Activated CD8-positive, alpha-beta memory T cell treated with anti-CD3 and anti-CD28 coated beads, Interleukin-2, amount 10 ng/mL, durations not matched to agents 7 days and 5 days (primary cell): ENCODE measurements at regions not wholly inside any gene's neighbourhood (a gene's known extent, or its start where the extent isn't known, plus 50 kb on each side); places are given as distances from the start of the nearest gene placed in this dataset.
"Not testable (repeated sequence)": the region's sequence is repeated elsewhere in the genome, so short reads cannot be mapped to it uniquely, and the experiment has no call there.

Experiments used
- ATAC-seq: fragments of 150-1000 bp; cut with Tn5 transposase; one replicate; pipeline ENCODE4 v1.10.0; 2021; ENCODE audit warnings: moderate library complexity
- CTCF ChIA-PET: fragments of 350-600 bp; sonication (Branson Sonifier 250); formaldehyde crosslinking; loops from one replicate; lab custom pipeline; 2021; ENCODE audit warnings: antibody characterized with exemption; lab: Charles Lee
- DNase-seq: peaks from one replicate; pipeline ENCODE4 v3.0.0-alpha.2; 2020
- H3K27ac Mint-ChIP-seq: one replicate; pipeline ENCODE4 v1.8.0; 2021; ENCODE audit warnings: mild to moderate bottlenecking, mixed read lengths
- H3K27me3 Mint-ChIP-seq: one replicate; pipeline ENCODE4 v1.8.0; 2021; ENCODE audit warnings: mixed read lengths
- H3K36me3 Mint-ChIP-seq: one replicate; pipeline ENCODE4 v1.8.0; 2021; ENCODE audit warnings: mild to moderate bottlenecking, mixed read lengths
- H3K4me1 Mint-ChIP-seq: one replicate; pipeline ENCODE4 v1.8.0; 2021; ENCODE audit warnings: mixed read lengths
- H3K4me3 Mint-ChIP-seq: one replicate; pipeline ENCODE4 v1.8.0; 2021; ENCODE audit warnings: mild to moderate bottlenecking, moderate library complexity, mixed read lengths
- H3K9me3 Mint-ChIP-seq: one replicate; pipeline ENCODE4 v1.8.0; 2022; ENCODE audit warnings: low read depth, mixed read lengths

DNA sequence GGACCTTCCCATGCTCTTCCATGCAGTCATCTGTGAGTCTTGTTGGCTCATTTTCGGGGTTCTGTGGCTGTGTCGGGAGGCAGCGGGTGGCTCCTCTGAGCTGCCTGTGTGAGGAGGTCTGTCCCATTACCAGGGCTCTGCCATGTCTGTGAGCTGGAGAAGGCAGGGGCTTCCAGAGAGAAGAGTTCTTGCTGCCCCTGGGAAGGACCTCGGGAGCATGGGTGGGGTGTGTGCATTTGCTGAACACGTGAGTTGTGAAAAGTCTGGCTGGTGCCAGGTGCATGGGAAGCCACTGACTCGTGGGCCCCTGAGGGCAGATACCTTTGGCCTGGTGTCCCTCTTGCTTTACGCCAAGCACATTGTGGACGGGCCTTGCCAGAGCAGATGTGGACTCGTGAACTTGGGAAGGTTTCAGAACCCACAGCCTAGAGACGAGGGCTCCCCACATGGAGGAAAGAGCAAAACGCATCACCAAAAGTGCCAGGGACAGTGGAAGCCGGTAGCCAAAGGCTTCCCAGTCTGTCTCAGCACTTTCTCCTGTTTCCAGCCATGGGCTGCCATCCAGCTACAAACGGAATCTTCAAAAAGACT lies 1324.5 kb downstream of the BRD1 start:
- H3K4me3 Mint-ChIP-seq: no peak overlapping the region
- DNase-seq: no peak

DNA sequence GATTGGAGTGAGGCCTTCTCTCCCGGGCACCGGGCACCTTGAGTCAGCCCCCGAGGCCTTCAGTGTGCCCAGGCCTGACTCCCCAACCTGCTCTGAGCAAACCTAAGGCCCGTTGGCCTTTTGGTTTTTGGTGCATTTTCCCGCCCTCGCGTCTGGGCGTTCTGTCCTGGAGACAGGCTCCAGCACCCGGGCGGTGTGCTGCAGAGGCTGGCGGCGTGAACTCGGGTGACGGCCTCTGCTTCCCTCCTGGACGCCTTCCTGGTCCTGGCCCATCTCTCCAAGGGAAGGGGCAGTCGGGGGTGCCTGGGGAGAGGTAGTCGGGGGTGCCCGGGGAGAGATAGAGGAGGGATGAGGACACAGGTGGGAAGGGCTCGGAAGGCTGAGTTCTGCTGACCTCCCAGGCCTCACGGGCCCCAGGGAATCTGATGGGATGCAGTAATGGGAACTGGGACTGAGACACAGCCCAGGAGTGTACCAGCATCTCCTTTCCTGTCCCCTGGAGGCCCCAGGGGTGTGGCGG lies 1326.4 kb downstream of the BRD1 start:
- H3K4me1 Mint-ChIP-seq: no peaks in the 10 kb centered on the region
- H3K9me3 Mint-ChIP-seq: no peaks in the 10 kb centered on the region
- H3K36me3 Mint-ChIP-seq: no peaks in the 10 kb centered on the region
- H3K4me3 Mint-ChIP-seq: no peak overlapping the region
- CTCF ChIA-PET: no interaction called here
- H3K27me3 Mint-ChIP-seq: no peaks in the 10 kb centered on the region
- ATAC-seq (no peak), DNase-seq (no peak)
- H3K27ac Mint-ChIP-seq: no peak overlapping the region

More for the DNA sequence above, 1324.5 kb downstream of the BRD1 start:
- H3K9me3 Mint-ChIP-seq: no peaks in the 10 kb centered on the region
- ATAC-seq: no peak
- CTCF ChIA-PET: no interaction called here
- H3K4me1 Mint-ChIP-seq: no peaks in the 10 kb centered on the region
- H3K27me3 Mint-ChIP-seq: no peaks in the 10 kb centered on the region
- H3K27ac Mint-ChIP-seq: no peak overlapping the region
- H3K36me3 Mint-ChIP-seq: no peaks in the 10 kb centered on the region

DNA sequence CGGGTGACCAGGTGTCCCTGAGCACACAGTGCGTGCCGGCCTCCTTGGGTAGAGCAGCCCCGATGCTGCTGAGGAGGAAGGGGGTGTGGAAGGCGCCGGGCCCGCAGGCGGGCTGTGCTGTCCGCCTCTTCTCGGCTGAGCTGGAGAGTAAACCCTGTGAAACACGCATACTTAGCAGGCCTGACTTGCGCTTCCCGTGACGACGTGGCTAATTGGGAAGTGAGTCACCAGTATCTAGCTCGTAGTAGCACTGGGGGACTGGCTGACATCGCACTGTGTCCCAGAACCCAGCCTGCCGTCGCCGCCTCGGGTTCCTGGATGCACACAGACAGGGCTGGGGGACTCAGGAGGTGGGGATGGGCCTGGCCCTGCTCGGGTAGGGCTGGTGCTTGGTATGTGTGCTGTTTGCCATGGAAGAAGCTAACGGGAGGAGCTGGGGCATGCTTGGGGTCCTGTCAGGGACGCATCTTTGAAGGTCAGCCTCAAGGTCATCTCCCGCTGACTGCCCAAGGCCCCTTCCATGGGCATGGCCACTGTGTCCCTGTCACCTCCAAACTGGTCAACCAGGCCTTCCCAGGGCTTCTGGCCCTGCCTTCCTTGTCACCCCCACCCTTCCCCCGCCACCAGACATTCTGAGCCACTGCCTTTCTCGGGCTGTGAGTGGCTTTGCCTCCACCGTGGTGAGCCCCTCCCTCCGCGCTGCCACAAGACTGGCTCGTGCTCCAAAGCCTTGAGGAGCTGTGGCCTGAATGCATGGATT lies 1327.0 kb downstream of the BRD1 start:
- ATAC-seq (no peak), DNase-seq (no peak)
- Mint-ChIP-seq H3K27me3 (no peaks in the 10 kb centered on the region), H3K36me3 (no peaks in the 10 kb centered on the region), H3K4me3 (no peak overlapping the region), H3K4me1 (no peaks in the 10 kb centered on the region), H3K9me3 (no peaks in the 10 kb centered on the region), H3K27ac (no peak overlapping the region)
- CTCF ChIA-PET: no interaction called here

DNA sequence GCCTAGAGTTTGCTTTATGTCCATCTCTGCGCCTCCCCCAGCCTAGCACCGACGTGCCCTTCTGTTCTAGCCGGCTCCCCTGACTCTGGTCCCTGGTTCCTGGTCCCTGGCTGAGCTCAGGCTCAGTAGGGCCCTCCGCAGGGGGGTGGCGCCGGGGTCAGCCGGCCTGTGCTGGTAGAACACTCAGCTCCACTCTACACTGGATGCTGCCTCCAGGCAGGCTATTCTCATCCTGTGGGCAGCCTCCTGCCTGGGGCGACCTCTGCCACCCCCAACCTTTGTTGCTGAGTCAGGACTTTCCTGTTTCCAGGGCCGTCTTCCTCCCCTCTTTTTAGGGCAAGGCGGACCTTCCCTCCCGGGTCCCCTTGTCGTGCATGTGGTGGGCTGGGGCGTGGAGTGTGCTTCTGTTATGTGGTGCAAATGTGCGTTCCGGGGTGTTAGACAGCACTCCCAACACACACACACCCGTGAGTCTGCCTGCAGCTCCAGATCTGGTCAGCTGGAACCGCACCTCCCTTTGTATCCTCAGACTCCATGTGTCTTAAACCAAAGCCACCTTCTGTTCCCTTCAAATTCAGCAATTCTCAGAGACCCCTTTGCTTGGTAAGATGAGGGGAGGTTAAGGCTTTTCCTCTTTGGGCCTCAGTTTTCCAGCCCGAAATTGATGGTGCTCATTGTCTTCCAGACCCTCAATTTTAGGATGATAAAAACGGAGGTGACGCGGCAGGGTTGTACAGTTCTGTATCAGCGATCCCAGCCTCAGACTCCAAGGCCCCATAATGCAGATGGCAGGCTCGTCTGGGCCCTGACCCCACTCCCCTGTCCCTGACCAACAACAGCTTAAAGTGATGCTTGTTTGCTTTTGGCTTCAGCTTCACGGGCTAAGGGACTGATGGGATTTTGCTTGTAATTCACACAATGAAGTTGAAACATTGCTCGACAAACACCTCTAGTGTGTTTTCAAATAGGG lies 1327.9 kb downstream of the BRD1 start:
- H3K9me3 Mint-ChIP-seq: no peaks in the 10 kb centered on the region
- no peaks in the 10 kb centered on the region for H3K36me3 Mint-ChIP-seq
- CTCF ChIA-PET: no interaction called here
- H3K27me3 Mint-ChIP-seq: no peaks in the 10 kb centered on the region
- no peak overlapping the region for H3K27ac Mint-ChIP-seq
- ATAC-seq (no peak), DNase-seq (no peak)
- no peak overlapping the region for H3K4me3 Mint-ChIP-seq
- H3K4me1 Mint-ChIP-seq: no peaks in the 10 kb centered on the region

DNA sequence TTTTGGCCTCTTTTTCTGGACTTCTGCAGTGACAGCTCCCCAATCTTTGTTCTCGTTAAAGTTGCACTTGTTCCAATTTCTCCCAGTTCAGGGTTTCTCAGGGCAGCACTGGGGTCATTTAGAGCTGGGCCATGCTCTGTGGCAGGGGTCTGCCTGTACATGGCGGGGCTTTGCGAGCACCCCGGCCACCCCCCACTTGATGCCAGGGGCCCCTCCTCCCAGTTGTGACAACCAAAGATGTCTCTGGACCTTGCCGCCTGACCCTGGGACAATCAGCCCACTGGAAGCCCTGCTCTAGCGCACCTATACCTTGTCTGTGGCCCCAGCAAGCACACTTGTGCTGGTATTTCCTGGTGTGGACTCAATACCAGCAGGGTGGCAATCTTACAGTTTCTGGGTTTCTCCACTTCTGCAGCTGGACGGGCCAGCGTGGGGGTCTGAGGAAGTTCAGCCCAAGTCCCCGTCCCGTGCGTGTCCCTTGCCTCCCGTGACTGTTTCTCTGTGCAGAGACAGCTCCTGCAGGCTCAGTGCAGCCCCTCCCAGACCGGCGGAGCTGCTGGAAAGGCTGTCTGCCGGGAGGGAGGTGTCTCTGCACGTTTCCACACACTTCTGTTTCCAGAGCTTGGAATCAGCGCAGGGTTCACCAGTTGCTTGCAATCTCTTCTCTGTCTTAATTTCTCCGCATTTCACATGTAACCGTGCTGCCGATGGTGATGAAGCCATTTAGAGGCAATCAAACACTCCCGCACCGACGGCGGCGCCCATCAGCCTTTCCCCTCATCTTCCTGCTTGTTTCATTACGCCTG lies 1328.9 kb downstream of the BRD1 start:
- H3K36me3 Mint-ChIP-seq: no peaks in the 10 kb centered on the region
- H3K27me3 Mint-ChIP-seq: no peaks in the 10 kb centered on the region
- H3K4me1 Mint-ChIP-seq: no peaks in the 10 kb centered on the region
- no peaks in the 10 kb centered on the region for H3K9me3 Mint-ChIP-seq
- CTCF ChIA-PET: no interaction called here
- DNase-seq (no peak), ATAC-seq (no peak)
- H3K4me3 Mint-ChIP-seq: no peak overlapping the region
- no peak overlapping the region for H3K27ac Mint-ChIP-seq

DNA sequence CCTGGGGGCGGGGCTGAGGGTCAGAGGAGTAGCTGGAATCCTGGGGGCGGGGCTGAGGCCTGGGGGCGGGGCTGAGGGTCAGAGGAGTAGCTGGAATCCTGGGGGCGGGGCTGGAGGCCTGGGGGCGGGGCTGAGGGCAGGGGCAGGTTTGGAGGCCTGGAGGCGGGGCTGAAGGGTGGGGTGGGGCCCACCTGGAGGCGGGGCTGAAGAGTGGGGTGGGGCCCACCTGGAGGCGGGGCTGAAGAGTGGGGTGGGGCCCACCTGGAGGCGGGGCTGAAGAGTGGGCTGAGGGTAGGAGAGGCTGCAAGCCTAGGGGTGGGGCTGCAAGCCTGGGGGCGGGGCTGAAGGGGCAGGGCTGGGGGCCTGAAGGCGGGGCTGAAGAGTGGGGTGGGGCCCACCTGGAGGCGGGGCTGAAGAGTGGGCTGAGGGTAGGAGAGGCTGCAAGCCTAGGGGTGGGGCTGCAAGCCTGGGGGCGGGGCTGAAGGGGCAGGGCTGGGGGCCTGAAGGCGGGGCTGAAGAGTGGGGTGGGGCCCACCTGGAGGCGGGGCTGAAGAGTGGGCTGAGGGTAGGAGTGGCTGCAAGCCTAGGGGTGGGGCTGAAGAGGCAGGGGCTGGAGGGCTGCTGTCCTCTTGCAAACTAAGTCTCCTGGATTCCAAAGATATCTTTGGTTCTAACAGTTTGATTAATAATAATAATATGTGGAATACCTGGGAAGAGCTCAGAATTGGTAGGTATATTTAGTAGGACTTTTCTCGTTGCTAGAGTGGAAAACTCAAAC lies 1329.7 kb downstream of the BRD1 start:
- DNase-seq, CTCF ChIA-PET, H3K36me3 Mint-ChIP-seq, H3K4me3 Mint-ChIP-seq, H3K9me3 Mint-ChIP-seq, ATAC-seq, H3K4me1 Mint-ChIP-seq, H3K27ac Mint-ChIP-seq, H3K27me3 Mint-ChIP-seq: not testable (repeated sequence)

DNA sequence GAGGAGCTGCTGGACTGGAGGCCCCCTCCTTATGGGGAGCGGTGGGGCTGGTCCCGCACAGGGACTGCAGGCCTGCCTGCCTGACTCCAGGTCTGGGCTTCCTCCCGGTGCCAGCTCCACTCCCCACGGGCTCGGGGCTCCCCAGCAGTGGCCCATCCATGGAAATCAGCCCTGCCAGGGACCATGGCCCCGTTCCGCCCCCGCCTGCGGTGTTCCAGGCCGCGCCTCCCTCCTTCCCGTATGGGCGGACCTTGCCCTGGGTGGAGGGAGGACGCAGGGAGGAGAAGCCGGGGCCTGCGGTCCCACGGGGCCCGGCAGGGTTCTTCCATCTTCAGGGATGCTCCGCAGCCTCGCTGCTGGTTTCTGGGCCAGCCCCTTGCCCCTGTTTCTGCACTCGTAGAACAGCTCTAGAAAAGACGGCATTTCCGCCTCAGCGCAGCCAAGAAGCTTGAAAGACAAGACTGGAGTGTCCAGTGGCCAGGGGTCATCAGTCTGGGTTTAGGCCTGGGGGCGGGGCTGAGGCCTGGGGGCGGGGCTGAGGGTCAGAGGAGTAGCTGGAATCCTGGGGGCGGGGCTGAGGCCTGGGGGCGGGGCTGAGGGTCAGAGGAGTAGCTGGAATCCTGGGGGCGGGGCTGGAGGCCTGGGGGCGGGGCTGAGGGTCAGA lies 1330.6 kb downstream of the BRD1 start:
- H3K27ac Mint-ChIP-seq: no peak overlapping the region
- CTCF ChIA-PET: no interaction called here
- H3K9me3 Mint-ChIP-seq: no peaks in the 10 kb centered on the region
- H3K27me3 Mint-ChIP-seq: peaks cover 8% of the 10 kb centered on the region
- no peaks in the 10 kb centered on the region for H3K4me1 Mint-ChIP-seq
- DNase-seq: no peak
- H3K4me3 Mint-ChIP-seq: no peak overlapping the region
- no peaks in the 10 kb centered on the region for H3K36me3 Mint-ChIP-seq
- ATAC-seq: no peak

DNA sequence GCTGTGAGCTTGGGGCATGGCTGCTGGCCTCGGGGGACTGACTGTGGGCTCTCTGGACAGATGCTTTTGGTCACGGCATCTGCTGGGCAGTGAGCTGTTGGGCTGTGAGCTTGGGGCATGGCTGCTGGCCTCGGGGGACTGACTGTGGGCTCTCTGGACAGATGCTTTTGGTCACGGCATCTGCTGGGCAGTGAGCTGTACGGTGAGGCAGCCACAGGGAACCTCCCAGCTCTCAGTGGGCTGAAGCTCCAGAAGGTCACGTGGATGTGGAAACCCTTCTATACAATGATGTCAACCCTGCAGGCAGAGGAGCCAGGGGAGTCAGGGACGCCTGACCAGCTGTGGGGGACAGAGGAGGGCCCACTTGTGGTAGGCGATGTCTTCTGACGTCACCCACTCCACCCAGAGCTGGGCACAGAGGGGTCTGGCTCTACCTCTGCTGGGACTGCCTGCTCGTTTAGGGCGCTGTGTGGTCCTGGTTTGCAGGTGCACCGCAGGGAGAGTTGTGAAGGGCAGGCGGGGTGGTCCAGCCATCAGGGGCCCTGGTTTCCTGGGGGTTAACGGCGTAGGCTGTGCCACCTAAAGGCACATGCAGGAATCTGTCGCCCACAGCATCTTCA lies 1331.3 kb downstream of the BRD1 start:
- DNase-seq (no peak), ATAC-seq (no peak)
- H3K27me3 Mint-ChIP-seq: peaks cover 15% of the 10 kb centered on the region
- H3K4me1 Mint-ChIP-seq: no peaks in the 10 kb centered on the region
- no peak overlapping the region for H3K27ac Mint-ChIP-seq
- no peaks in the 10 kb centered on the region for H3K36me3 Mint-ChIP-seq
- CTCF ChIA-PET: no interaction called here
- no peak overlapping the region for H3K4me3 Mint-ChIP-seq
- H3K9me3 Mint-ChIP-seq: no peaks in the 10 kb centered on the region

DNA sequence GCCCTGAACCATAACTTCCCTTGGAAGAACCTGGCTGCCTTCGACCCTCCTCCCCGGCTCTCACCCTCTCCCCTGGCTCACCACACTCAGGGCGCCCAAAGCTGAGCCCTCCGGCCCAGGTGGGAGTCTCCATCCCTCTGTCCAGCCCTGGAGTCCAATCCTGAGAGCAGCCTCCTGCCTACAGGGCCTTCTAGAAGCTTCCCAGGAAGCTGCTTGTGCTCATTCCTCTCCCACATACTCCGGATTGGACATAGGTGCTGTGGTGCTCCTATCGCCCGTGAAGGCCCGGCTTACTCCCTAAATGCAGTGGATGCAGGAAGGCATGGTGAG lies 1332.0 kb downstream of the BRD1 start:
- ATAC-seq (no peak), DNase-seq (no peak)
- H3K27ac Mint-ChIP-seq: no peak overlapping the region
- H3K4me3 Mint-ChIP-seq: no peak overlapping the region
- no peaks in the 10 kb centered on the region for H3K9me3 Mint-ChIP-seq
- peaks cover 21% of the 10 kb centered on the region for H3K27me3 Mint-ChIP-seq
- H3K36me3 Mint-ChIP-seq: no peaks in the 10 kb centered on the region
- no peaks in the 10 kb centered on the region for H3K4me1 Mint-ChIP-seq
- CTCF ChIA-PET: no interaction called here

DNA sequence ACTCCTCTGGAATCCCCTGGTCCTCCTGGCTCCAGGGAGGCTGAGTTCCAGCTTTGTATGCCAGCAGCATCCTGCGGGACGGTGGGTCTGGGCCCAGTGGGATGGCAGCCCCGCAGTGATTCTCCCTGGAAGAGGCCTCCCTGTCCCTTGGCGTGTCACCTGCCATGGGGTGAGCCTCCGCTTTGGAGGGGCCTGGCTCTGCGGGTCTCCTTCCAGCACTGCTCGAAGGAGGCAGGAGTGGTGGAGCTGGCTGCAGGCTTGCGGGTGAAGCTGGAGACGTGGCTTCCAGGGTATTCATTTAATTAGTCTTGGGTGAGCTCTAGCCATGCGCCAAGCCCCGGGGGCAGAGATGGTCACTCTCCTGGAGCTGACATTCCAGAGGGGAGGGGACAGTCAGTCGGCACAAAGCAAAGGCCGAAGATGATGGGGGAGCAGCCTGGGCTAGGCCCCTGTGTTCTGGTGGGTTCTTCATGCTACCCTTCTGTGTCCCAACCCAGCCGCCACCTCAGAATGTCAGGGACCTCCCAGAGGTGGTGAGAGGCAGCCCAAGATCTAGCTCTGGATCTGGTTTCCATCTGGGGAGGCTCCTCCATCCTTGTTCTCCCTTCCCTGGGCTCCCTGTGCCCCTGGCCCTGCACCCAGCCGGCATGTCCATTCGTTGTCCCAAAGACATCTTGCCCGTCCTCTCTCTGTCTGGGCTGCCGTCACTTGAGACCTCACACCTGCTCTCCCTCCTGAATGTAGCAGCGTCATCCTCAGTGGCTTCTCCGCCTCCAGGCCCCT lies 1332.5 kb downstream of the BRD1 start:
- H3K27ac Mint-ChIP-seq: no peak overlapping the region
- H3K36me3 Mint-ChIP-seq: no peaks in the 10 kb centered on the region
- ATAC-seq: no peak
- no peaks in the 10 kb centered on the region for H3K9me3 Mint-ChIP-seq
- no peaks in the 10 kb centered on the region for H3K4me1 Mint-ChIP-seq
- H3K27me3 Mint-ChIP-seq: peaks cover 25% of the 10 kb centered on the region
- CTCF ChIA-PET: no interaction called here
- no peak overlapping the region for H3K4me3 Mint-ChIP-seq
- DNase-seq: no peak

DNA sequence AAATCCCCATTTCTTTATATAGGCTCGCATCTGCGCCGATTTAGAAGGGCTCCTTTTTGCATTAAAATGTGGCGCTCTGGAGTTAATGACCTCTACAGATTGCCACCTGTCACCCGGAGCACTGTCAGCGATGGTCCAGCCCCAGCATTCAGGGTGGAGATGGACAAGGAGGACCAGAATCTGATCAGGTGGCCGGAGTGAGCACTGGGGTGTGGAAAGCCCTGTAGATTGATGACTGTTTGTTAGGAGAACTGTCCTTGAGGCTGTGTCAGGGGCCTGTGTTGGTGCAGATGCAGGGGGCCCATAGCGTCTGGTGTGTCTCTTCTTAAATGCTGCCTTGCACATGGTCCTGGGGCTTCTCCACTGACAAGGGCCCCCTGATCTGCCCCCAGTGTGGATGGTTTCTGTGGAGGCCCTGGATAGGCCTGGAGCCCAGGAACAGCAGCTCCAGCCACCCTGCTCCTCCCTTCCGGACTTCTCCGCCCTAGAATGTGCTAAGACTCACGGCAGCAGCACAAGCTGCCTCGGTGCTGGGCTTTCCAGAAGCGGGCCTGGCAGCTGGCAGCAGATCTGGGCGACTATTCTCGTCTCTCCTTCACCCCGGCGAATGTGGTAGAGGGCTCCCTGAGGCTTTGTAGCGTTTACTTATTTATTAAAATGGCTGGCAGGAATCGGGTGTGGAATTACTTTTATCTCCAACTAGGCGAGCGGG lies 1333.3 kb downstream of the BRD1 start:
- CTCF ChIA-PET: no interaction called here
- Mint-ChIP-seq H3K4me3 (no peak overlapping the region), H3K9me3 (no peaks in the 10 kb centered on the region), H3K36me3 (no peaks in the 10 kb centered on the region), H3K27ac (no peak overlapping the region), H3K4me1 (no peaks in the 10 kb centered on the region), H3K27me3 (peaks cover 25% of the 10 kb centered on the region)
- ATAC-seq (no peak), DNase-seq (no peak)
